ENCODE measurements at regions not wholly inside any gene's neighbourhood (a gene's known extent, or its start where the extent isn't known, plus 50 kb on each side); places are given as distances from the start of the nearest gene placed in this dataset.

DNA sequence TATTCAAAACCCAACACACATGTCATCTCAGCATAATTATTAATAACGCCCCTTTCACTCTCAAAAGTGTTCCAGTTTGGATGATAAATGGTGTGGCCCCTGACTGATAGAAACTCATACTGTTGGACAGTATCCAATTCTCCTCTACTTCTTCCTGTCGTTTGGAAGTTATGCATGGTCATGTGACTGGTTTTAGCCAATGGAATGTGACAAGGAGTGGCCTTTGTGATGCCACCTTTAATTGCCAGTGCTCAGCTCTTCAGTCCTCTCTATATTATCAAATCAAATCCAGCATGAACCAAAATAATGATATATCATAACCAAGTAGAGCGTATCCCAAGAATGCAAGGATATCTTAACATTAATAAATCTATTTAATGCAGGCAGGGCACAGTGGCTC is 117.8 kb upstream of the SPIN1 start:
- TF ChIP-seq, protein P1, sequence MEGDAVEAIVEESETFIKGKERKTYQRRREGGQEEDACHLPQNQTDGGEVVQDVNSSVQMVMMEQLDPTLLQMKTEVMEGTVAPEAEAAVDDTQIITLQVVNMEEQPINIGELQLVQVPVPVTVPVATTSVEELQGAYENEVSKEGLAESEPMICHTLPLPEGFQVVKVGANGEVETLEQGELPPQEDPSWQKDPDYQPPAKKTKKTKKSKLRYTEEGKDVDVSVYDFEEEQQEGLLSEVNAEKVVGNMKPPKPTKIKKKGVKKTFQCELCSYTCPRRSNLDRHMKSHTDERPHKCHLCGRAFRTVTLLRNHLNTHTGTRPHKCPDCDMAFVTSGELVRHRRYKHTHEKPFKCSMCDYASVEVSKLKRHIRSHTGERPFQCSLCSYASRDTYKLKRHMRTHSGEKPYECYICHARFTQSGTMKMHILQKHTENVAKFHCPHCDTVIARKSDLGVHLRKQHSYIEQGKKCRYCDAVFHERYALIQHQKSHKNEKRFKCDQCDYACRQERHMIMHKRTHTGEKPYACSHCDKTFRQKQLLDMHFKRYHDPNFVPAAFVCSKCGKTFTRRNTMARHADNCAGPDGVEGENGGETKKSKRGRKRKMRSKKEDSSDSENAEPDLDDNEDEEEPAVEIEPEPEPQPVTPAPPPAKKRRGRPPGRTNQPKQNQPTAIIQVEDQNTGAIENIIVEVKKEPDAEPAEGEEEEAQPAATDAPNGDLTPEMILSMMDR (optimal IDR thresholded peaks at IDR 0.05 in 1 of 3, IDR thresholded peaks at IDR 0.05 in 1 of 3, conservative IDR thresholded peaks at IDR 0.05 in 1 of 3; ENCODE audit: extremely low read depth in 1 of 3, insufficient read depth in 2 of 3, low read length in 3 of 3): no peak
- TF ChIP-seq EZH2 (IDR thresholded peaks at IDR 0.05; ENCODE audit: low read length): no peak

Measured in keratinocyte (primary cell).